ENCODE measurements at regions not wholly inside any gene's neighbourhood (a gene's known extent, or its start where the extent isn't known, plus 50 kb on each side); places are given as distances from the start of the nearest gene placed in this dataset.

DNA sequence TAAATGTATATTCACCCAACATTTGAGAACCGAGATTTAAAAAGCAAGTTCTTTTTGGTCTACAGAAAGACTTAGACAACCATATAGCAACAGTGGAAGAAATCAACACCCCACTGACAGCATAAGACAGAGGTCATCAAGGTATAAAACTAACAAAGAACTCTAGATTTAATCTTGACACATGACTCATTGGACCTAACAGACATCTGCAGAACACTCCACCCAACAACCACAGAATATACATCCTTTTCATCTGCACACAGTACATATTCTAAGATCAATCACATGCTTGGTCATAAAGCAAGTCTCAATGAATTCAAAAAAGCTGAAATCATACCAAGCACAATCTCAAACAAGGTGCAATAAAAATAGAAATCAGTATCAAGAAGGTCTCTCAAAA is 65.8 kb downstream of the SPIN4 start:
- Histone ChIP-seq H3K79me2 (ENCODE audit: insufficient read depth, low read depth) (no peaks in the 10 kb centered on the region), H3K4me2 (no peak overlapping the region), H3K27ac (no peak overlapping the region), H3K4me3 (IDR thresholded peaks at IDR 0.05; ENCODE audit: insufficient read depth, low read depth, low read length) (no peak overlapping the region), H3K27me3 (ENCODE audit: insufficient read depth, low read depth) (no peaks in the 10 kb centered on the region), H4K20me1 (ENCODE audit: insufficient read depth) (no peaks in the 10 kb centered on the region), H3K36me3 (ENCODE audit: insufficient read depth) (no peaks in the 10 kb centered on the region), H3K9ac (no peak overlapping the region), H3K4me1 (ENCODE audit: low read depth, poor library complexity, severe bottlenecking) (no peaks in the 10 kb centered on the region), H2AFZ (ENCODE audit: low read depth) (no peak overlapping the region)
- TF ChIP-seq, protein P1, sequence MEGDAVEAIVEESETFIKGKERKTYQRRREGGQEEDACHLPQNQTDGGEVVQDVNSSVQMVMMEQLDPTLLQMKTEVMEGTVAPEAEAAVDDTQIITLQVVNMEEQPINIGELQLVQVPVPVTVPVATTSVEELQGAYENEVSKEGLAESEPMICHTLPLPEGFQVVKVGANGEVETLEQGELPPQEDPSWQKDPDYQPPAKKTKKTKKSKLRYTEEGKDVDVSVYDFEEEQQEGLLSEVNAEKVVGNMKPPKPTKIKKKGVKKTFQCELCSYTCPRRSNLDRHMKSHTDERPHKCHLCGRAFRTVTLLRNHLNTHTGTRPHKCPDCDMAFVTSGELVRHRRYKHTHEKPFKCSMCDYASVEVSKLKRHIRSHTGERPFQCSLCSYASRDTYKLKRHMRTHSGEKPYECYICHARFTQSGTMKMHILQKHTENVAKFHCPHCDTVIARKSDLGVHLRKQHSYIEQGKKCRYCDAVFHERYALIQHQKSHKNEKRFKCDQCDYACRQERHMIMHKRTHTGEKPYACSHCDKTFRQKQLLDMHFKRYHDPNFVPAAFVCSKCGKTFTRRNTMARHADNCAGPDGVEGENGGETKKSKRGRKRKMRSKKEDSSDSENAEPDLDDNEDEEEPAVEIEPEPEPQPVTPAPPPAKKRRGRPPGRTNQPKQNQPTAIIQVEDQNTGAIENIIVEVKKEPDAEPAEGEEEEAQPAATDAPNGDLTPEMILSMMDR (conservative IDR thresholded peaks at IDR 0.05; ENCODE audit: low read depth, low read length): no peak

DNA sequence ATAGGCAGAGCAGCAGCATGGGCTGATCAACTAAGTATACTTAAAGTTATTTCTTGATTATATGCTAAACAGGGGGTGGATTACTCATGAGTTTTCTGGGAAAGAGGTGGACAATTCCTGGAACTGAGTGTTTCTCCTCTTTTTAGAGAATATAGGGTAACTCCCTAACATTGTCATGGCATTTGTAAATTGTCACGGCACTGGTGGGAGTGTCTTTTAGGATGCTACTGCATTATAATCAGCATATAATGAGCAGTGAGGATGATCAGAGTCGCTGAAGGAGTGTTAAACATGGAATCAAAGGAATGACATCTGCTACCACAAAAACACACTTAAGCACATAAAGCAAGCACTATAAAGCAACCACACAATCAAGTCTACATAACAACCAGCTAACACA is 66.5 kb downstream of the SPIN4 start:
- no peak overlapping the region for H3K9ac ChIP-seq
- H3K4me3 ChIP-seq (IDR thresholded peaks at IDR 0.05; ENCODE audit: insufficient read depth, low read depth, low read length): no peak overlapping the region
- no peaks in the 10 kb centered on the region for H3K4me1 ChIP-seq (ENCODE audit: low read depth, poor library complexity, severe bottlenecking)
- no peak overlapping the region for H3K4me2 ChIP-seq
- H2AFZ ChIP-seq (ENCODE audit: low read depth): no peak overlapping the region
- H3K79me2 ChIP-seq (ENCODE audit: insufficient read depth, low read depth): no peaks in the 10 kb centered on the region
- H3K27me3 ChIP-seq (ENCODE audit: insufficient read depth, low read depth): no peaks in the 10 kb centered on the region
- no peaks in the 10 kb centered on the region for H3K36me3 ChIP-seq (ENCODE audit: insufficient read depth)
- H3K27ac ChIP-seq: no peak overlapping the region
- TF ChIP-seq, protein P1 (conservative IDR thresholded peaks at IDR 0.05; ENCODE audit: low read depth, low read length): no peak
- H4K20me1 ChIP-seq (ENCODE audit: insufficient read depth): no peaks in the 10 kb centered on the region

DNA sequence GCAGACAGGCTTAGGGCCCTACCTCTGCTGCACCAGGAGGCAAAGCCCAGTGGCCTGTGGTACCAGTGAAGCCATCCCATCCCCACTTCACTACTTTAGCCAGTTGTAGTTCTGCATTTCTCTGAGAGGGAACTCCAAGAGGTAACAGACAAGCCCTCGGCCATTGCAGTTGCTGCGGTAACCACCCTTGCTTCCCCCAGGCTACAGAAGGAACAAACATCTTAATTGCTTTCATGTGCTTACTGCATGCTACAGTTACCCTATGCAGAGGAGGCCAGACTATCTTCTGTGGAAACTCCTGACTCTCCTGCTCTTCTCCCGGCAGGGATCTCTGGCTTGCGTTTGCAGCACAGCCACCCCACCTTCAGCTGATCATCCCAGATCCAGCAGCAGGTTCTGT is 67.8 kb downstream of the SPIN4 start:
- Histone ChIP-seq H3K4me1 (ENCODE audit: low read depth, poor library complexity, severe bottlenecking) (no peaks in the 10 kb centered on the region), H2AFZ (ENCODE audit: low read depth) (no peak overlapping the region), H3K9ac (no peak overlapping the region), H4K20me1 (ENCODE audit: insufficient read depth) (no peaks in the 10 kb centered on the region), H3K36me3 (ENCODE audit: insufficient read depth) (no peaks in the 10 kb centered on the region), H3K79me2 (ENCODE audit: insufficient read depth, low read depth) (no peaks in the 10 kb centered on the region), H3K27me3 (ENCODE audit: insufficient read depth, low read depth) (no peaks in the 10 kb centered on the region), H3K27ac (no peak overlapping the region), H3K4me2 (no peak overlapping the region), H3K4me3 (IDR thresholded peaks at IDR 0.05; ENCODE audit: insufficient read depth, low read depth, low read length) (no peak overlapping the region)
- TF ChIP-seq, protein P1 (conservative IDR thresholded peaks at IDR 0.05; ENCODE audit: low read depth, low read length): no peak

DNA sequence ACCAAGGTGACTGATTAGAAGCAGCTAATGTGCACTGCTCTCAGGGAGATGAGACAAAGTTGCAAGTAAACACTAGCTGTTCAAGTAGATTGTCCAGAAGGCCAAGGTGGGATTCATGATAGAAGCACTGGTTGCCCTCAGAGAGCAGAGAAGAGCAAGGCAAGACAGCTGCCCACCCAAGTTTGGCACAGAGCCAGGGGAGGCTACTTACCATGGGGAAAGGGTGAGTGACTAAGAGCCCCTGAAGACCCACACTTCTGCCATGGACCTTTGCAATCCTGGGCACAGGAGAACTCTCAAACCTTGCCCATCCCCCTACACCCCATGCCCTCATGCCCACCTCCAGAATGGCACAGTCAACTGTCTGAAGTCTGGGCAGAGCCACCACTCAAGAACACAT is 68.3 kb downstream of the SPIN4 start:
- Histone ChIP-seq H3K27me3 (ENCODE audit: insufficient read depth, low read depth) (no peaks in the 10 kb centered on the region), H3K4me1 (ENCODE audit: low read depth, poor library complexity, severe bottlenecking) (no peaks in the 10 kb centered on the region), H3K9ac (no peak overlapping the region), H3K4me2 (no peak overlapping the region), H4K20me1 (ENCODE audit: insufficient read depth) (no peaks in the 10 kb centered on the region), H3K79me2 (ENCODE audit: insufficient read depth, low read depth) (no peaks in the 10 kb centered on the region), H3K27ac (no peak overlapping the region), H2AFZ (ENCODE audit: low read depth) (no peak overlapping the region), H3K4me3 (IDR thresholded peaks at IDR 0.05; ENCODE audit: insufficient read depth, low read depth, low read length) (no peak overlapping the region), H3K36me3 (ENCODE audit: insufficient read depth) (no peaks in the 10 kb centered on the region)
- TF ChIP-seq, protein P1 (conservative IDR thresholded peaks at IDR 0.05; ENCODE audit: low read depth, low read length): no peak

DNA sequence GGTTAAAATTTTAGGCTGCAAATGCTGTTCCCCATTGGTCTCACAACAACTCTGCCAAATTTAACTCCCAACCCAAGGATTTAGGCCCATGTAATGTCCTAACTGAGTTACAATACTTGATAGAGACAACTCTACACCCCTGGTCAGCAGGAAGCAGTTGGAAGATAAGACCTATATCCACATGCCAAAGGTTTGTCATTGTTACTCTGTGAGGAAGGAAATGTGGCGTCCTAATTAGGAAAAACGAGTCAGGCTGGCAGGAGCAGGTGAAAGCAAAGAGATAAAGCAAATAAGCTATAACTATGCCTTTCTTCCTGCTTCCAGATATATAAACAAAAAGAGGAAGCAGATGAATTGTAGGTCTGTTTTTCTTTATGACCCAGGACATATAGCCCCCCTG is 69.1 kb downstream of the SPIN4 start:
- Histone ChIP-seq H3K4me2 (no peak overlapping the region), H2AFZ (ENCODE audit: low read depth) (no peak overlapping the region), H3K4me1 (ENCODE audit: low read depth, poor library complexity, severe bottlenecking) (no peaks in the 10 kb centered on the region), H3K9ac (no peak overlapping the region), H3K4me3 (IDR thresholded peaks at IDR 0.05; ENCODE audit: insufficient read depth, low read depth, low read length) (no peak overlapping the region), H4K20me1 (ENCODE audit: insufficient read depth) (no peaks in the 10 kb centered on the region), H3K27ac (no peak overlapping the region), H3K79me2 (ENCODE audit: insufficient read depth, low read depth) (no peaks in the 10 kb centered on the region), H3K36me3 (ENCODE audit: insufficient read depth) (no peaks in the 10 kb centered on the region), H3K27me3 (ENCODE audit: insufficient read depth, low read depth) (no peaks in the 10 kb centered on the region)
- TF ChIP-seq, protein P1 (conservative IDR thresholded peaks at IDR 0.05; ENCODE audit: low read depth, low read length): no peak

Measured in KMS-11 (cell line).